ENCODE measurements at regions not wholly inside any gene's neighbourhood (a gene's known extent, or its start where the extent isn't known, plus 50 kb on each side); places are given as distances from the start of the nearest gene placed in this dataset.

DNA sequence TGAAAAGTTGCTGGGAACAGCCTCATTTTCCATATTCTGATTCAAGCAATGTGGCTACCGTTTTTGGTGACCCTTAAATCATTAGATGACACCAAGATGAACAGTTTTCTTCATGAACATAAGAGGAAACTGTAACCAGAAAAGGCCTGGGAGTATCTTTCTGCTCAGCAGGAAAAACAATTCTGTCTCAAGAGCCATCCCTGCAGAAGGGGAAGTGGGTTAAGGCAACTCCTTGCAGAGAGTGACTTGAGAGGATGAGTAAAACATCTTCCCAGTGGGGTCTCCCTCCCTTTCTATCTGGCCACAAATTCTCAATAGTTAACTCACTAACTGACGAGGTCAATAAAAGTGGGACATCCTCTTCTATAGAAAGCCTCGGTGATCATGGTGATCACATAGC, 187.6 kb upstream of the NRIP1 start:
- Histone ChIP-seq H3K18ac (ENCODE audit: low read depth, low read length) (no peak overlapping the region), H3K4me3 (ENCODE audit: insufficient read depth, low read depth, low read length) (no peak overlapping the region), H3K4me2 (ENCODE audit: low read depth, low read length) (no peak overlapping the region), H3K9ac (ENCODE audit: low read depth, low read length) (no peak overlapping the region), H2AK9ac (replicated peaks; ENCODE audit: low read depth, low read length, poor library complexity) (no peak overlapping the region), H2AFZ (replicated peaks; ENCODE audit: low read length, poor library complexity) (no peak overlapping the region), H3K14ac (replicated peaks; ENCODE audit: low read depth, low read length) (no peak overlapping the region), H2BK5ac (ENCODE audit: low read depth, low read length, poor library complexity, severe bottlenecking) (no peak overlapping the region), H3K9me1 (ENCODE audit: insufficient read depth, low read length) (no peaks in the 10 kb centered on the region), H4K20me1 (ENCODE audit: insufficient read depth, low read length) (no peaks in the 10 kb centered on the region), H4K91ac (ENCODE audit: insufficient read depth, low read depth, low read length) (no peak overlapping the region), H3K4ac (ENCODE audit: low read depth, low read length) (no peak overlapping the region), H3K36me3 (ENCODE audit: control insufficient read depth, insufficient read depth, low read length) (no peaks in the 10 kb centered on the region), H3K4me1 (ENCODE audit: control insufficient read depth, insufficient read depth, low read length) (no peaks in the 10 kb centered on the region), H4K8ac (ENCODE audit: low read depth in 2 of 2, low read length in 2 of 2) (no peak overlapping the region), H2BK120ac (ENCODE audit: low read depth, low read length) (no peak overlapping the region), H3K27ac (ENCODE audit: insufficient read depth, low read length) (no peak overlapping the region), H3K27me3 (ENCODE audit: control insufficient read depth, insufficient read depth, low read length) (no peaks in the 10 kb centered on the region), H4K5ac (ENCODE audit: low read depth, low read length) (no peak overlapping the region), H3K9me3 (ENCODE audit: control insufficient read depth, insufficient read depth, low read length) (no peaks in the 10 kb centered on the region), H2BK15ac (ENCODE audit: low read depth, low read length) (no peak overlapping the region), H2AK5ac (ENCODE audit: low read depth, low read length) (no peak overlapping the region), H3K79me1 (ENCODE audit: low read depth in 1 of 2, low read length in 2 of 2) (no peaks in the 10 kb centered on the region), H3K23ac (ENCODE audit: low read depth, low read length) (no peak overlapping the region), H3K56ac (ENCODE audit: extremely low read depth, insufficient read depth, low read length) (no peak overlapping the region), H2BK20ac (ENCODE audit: low read depth, low read length) (no peak overlapping the region)
- in situ Hi-C loops (cut with MboI; ENCODE audit: low sequenced_read_pairs): no loop called here
- no CpG with 5 or more reads among the region's 3 CpGs for WGBS, 2 experiments (ENCODE audit: extremely low coverage in 2 of 2, insufficient read length in 1 of 2)
- ChIA-PET CTCF (no interaction called here), POLR2A (ENCODE audit: unreplicated experiment) (no interaction called here)
- BruUV-seq (replicated peaks): no TSS peak
- intact Hi-C loops (cut with micrococcal nuclease): no loop called here
- DNase-seq: no peak
- ATAC-seq (ENCODE audit: low read depth): no peak
- dilution Hi-C loops (cut with HindIII; ENCODE audit: low sequenced_read_pairs, unreplicated experiment): no loop called here
- TF ChIP-seq RCOR1 (IDR thresholded peaks at IDR 0.05; ENCODE audit: insufficient replicate concordance, low read length) (no peak), BHLHE40 (IDR thresholded peaks at IDR 0.05; ENCODE audit: low read depth, low read length) (no peak), MAFK (IDR thresholded peaks at IDR 0.05; ENCODE audit: low read depth, low read length) (no peak), POLR2A (IDR thresholded peaks at IDR 0.05; ENCODE audit: low read depth, low read length) (no peak), SMC3 (IDR thresholded peaks at IDR 0.05; ENCODE audit: low read depth, low read length) (no peak), FOS (IDR thresholded peaks at IDR 0.05; ENCODE audit: low read depth, low read length) (no peak), MAZ (IDR thresholded peaks at IDR 0.05; ENCODE audit: borderline replicate concordance, low read depth, low read length) (no peak), NFE2L2 (IDR thresholded peaks at IDR 0.05; ENCODE audit: low read depth, low read length) (no peak), CHD1 (IDR thresholded peaks at IDR 0.05; ENCODE audit: low read depth, low read length) (no peak), CEBPB (IDR thresholded peaks at IDR 0.05; ENCODE audit: low read depth, low read length) (no peak), RFX5 (IDR thresholded peaks at IDR 0.05; ENCODE audit: low read depth, low read length) (no peak), RAD21 (IDR thresholded peaks at IDR 0.05; ENCODE audit: low read length) (no peak), MXI1 (IDR thresholded peaks at IDR 0.05; ENCODE audit: borderline replicate concordance, low read depth, low read length) (no peak)
- TF ChIP-seq, protein P1, sequence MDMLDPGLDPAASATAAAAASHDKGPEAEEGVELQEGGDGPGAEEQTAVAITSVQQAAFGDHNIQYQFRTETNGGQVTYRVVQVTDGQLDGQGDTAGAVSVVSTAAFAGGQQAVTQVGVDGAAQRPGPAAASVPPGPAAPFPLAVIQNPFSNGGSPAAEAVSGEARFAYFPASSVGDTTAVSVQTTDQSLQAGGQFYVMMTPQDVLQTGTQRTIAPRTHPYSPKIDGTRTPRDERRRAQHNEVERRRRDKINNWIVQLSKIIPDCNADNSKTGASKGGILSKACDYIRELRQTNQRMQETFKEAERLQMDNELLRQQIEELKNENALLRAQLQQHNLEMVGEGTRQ (IDR thresholded peaks at IDR 0.05; ENCODE audit: low read depth, low read length): no peak
- TF ChIP-seq, protein P2, sequence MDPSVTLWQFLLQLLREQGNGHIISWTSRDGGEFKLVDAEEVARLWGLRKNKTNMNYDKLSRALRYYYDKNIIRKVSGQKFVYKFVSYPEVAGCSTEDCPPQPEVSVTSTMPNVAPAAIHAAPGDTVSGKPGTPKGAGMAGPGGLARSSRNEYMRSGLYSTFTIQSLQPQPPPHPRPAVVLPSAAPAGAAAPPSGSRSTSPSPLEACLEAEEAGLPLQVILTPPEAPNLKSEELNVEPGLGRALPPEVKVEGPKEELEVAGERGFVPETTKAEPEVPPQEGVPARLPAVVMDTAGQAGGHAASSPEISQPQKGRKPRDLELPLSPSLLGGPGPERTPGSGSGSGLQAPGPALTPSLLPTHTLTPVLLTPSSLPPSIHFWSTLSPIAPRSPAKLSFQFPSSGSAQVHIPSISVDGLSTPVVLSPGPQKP (IDR thresholded peaks at IDR 0.05; ENCODE audit: borderline replicate concordance, low read depth, low read length): no peak
- TF ChIP-seq, protein P3, sequence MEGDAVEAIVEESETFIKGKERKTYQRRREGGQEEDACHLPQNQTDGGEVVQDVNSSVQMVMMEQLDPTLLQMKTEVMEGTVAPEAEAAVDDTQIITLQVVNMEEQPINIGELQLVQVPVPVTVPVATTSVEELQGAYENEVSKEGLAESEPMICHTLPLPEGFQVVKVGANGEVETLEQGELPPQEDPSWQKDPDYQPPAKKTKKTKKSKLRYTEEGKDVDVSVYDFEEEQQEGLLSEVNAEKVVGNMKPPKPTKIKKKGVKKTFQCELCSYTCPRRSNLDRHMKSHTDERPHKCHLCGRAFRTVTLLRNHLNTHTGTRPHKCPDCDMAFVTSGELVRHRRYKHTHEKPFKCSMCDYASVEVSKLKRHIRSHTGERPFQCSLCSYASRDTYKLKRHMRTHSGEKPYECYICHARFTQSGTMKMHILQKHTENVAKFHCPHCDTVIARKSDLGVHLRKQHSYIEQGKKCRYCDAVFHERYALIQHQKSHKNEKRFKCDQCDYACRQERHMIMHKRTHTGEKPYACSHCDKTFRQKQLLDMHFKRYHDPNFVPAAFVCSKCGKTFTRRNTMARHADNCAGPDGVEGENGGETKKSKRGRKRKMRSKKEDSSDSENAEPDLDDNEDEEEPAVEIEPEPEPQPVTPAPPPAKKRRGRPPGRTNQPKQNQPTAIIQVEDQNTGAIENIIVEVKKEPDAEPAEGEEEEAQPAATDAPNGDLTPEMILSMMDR (conservative IDR thresholded peaks at IDR 0.05; ENCODE audit: low read depth, low read length): no peak

All from IMR-90 (cell line).